Smooth muscle cell (in vitro differentiated cells): ENCODE measurements at regions not wholly inside any gene's neighbourhood (a gene's known extent, or its start where the extent isn't known, plus 50 kb on each side); places are given as distances from the start of the nearest gene placed in this dataset.

ENCODE experiments used
- DNase-seq: peaks from one replicate; lab custom pipeline; 2025; ENCODE audit not compliant: unreplicated experiment; lab: John Stamatoyannopoulos, UW
- H2AFZ ChIP-seq: fragments of 200-600 bp; sonication (generic); 2 replicates; pipeline ENCODE4 v1.6.0; 2016; ENCODE audit warnings: antibody characterized with exemption, low read depth, mild to moderate bottlenecking
- H3F3A ChIP-seq: fragments of 200-600 bp; sonication (generic); 2 replicates; pipeline ENCODE4 v1.6.0; 2017; ENCODE audit warnings: antibody characterized with exemption, low read depth
- H3K27ac ChIP-seq: fragments of 200-600 bp; sonication (generic); 2 replicates; pipeline ENCODE4 v1.5.1; 2016; ENCODE audit warnings: low read depth, mild to moderate bottlenecking
- H3K27me3 ChIP-seq: fragments of 200-600 bp; sonication (generic); 2 replicates; pipeline ENCODE4 v1.6.1; 2016; ENCODE audit warnings: low read depth, mild to moderate bottlenecking
- H3K36me3 ChIP-seq: fragments of 200-600 bp; sonication (generic); 2 replicates; pipeline ENCODE4 v1.5.1; 2016; ENCODE audit warnings: low read depth
- H3K4me1 ChIP-seq: fragments of 200-600 bp; sonication (generic); 2 replicates; pipeline ENCODE4 v1.5.1; 2016; ENCODE audit warnings: low read depth
- H3K4me2 ChIP-seq: fragments of 200-600 bp; sonication (generic); 2 replicates; pipeline ENCODE4 v1.6.0; 2016; ENCODE audit warnings: mild to moderate bottlenecking
- H3K4me3 ChIP-seq: fragments of 200-600 bp; sonication (generic); 2 replicates; pipeline ENCODE4 v1.5.1; 2016; ENCODE audit warnings: mild to moderate bottlenecking
- H3K79me2 ChIP-seq: fragments of 200-600 bp; sonication (generic); 2 replicates; pipeline ENCODE4 v1.6.0; 2016; ENCODE audit warnings: low read depth, mild to moderate bottlenecking
- H3K9ac ChIP-seq: fragments of 200-600 bp; sonication (generic); 2 replicates; pipeline ENCODE4 v1.6.0; 2016; ENCODE audit warnings: low read depth
- H3K9me3 ChIP-seq: fragments of 200-600 bp; sonication (generic); replicated peaks from 2 replicates; pipeline ENCODE4 v1.5.1; 2016; ENCODE audit warnings: low read depth
- H4K20me1 ChIP-seq: fragments of 200-600 bp; sonication (generic); 2 replicates; pipeline ENCODE4 v1.6.0; 2016; ENCODE audit warnings: low read depth
- WGBS: methylation state at CpG from one replicate; pipeline ENCODE4 v1.1.7; 2016; ENCODE audit warnings: low lambda C conversion rate; 5-methylcytosine and 5-hydroxymethylcytosine counted together
- TF ChIP-seq, protein P1 (sequence below): fragments of 200-600 bp; sonication (generic); IDR thresholded peaks from 2 replicates; pipeline ENCODE4 v1.5.1; 2017; ENCODE audit warnings: borderline replicate concordance, mild to moderate bottlenecking, antibody characterized with exemption; ENCODE audit not compliant: insufficient read depth, poor library complexity, severe bottlenecking

DNA sequence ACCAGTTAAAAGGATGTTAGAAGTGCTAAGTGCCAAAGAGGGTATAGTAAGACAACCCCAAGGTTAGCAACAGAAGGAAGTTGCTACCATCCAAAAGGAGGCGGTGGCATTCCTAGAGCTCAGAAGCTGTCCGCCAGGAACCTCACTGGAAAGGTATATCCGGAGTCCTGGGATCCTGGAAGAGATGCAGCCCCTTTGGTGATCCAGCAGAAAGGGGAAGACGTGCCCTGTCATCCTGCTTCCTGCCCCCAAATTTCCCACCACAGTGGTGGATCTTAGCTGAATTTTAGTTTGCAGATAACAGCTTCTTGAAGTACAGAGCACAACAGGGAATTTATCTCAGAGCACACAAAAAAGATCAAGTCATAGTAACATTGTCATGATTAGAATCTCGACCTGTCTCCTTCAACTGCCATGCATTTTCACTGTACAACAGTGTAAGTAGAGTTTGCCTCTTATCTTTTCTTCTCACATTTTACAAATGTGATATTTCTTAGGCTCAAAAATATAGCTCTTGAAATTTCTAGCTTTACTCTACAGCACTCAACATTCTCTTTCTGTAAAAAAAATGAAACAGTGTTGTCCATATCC, 526.3 kb downstream of the SOX5 start:
- 86% methylated on average over 5 of the region's 5 CpGs for WGBS
- TF ChIP-seq, protein P1, sequence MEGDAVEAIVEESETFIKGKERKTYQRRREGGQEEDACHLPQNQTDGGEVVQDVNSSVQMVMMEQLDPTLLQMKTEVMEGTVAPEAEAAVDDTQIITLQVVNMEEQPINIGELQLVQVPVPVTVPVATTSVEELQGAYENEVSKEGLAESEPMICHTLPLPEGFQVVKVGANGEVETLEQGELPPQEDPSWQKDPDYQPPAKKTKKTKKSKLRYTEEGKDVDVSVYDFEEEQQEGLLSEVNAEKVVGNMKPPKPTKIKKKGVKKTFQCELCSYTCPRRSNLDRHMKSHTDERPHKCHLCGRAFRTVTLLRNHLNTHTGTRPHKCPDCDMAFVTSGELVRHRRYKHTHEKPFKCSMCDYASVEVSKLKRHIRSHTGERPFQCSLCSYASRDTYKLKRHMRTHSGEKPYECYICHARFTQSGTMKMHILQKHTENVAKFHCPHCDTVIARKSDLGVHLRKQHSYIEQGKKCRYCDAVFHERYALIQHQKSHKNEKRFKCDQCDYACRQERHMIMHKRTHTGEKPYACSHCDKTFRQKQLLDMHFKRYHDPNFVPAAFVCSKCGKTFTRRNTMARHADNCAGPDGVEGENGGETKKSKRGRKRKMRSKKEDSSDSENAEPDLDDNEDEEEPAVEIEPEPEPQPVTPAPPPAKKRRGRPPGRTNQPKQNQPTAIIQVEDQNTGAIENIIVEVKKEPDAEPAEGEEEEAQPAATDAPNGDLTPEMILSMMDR, result no peak
- no peaks in the 10 kb centered on the region for H3K79me2 ChIP-seq
- no peaks in the 10 kb centered on the region for H4K20me1 ChIP-seq
- H2AFZ ChIP-seq, result no peak overlapping the region
- H3K4me2 ChIP-seq, result no peak overlapping the region
- no peaks in the 10 kb centered on the region for H3K27me3 ChIP-seq
- no peak overlapping the region for H3K27ac ChIP-seq
- no peak overlapping the region for H3K9ac ChIP-seq
- H3K4me3 ChIP-seq, result no peak overlapping the region
- no peak for DNase-seq
- no peaks in the 10 kb centered on the region for H3K9me3 ChIP-seq
- H3K4me1 ChIP-seq, result no peaks in the 10 kb centered on the region
- H3K36me3 ChIP-seq, result no peaks in the 10 kb centered on the region
- H3F3A ChIP-seq, result no peaks in the 10 kb centered on the region

DNA sequence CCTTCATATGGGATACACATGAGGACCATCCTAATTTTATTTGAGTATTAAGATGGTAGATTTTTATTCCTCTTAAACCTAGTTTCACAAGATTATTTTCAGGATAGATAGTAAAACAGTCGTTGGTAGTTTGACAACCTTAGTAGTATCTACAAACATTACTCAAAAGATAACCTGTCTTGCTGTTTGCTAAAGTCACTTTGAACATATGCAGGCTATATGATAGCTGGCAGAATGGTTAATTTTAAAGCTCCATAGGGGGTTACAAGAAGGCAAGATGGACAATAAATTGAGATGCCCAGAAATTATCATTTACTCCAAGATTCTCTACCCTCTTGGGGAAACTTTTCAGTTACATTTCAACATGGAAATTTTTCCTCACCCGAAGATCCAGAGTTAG, 525.7 kb downstream of the SOX5 start:
- no peaks in the 10 kb centered on the region for H3K79me2 ChIP-seq
- WGBS, result 81% methylated on average over 2 of the region's 2 CpGs

DNA sequence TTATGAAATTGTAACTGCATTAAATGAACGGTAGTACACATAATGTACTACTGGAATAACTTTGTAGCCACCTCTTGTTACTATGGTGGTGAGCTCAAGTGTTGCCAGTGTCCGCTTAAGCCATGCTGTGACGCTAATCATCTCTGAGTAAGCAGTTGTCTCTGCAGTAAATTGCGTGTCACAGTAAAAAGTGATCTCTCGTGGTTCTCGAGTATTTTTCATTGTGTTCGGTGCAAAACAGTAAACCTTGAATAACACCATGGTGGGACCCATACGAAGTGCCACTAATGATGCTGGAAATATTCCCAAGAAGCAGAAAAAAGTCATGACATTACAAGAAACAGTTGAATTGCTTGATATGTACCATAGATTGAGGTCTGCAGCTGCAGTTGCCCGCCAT, 524.8 kb downstream of the SOX5 start:
- no peaks in the 10 kb centered on the region for H3F3A ChIP-seq
- no peak overlapping the region for H2AFZ ChIP-seq
- TF ChIP-seq, protein P1, result no peak
- no peak overlapping the region for H3K4me2 ChIP-seq
- H3K36me3 ChIP-seq, result no peaks in the 10 kb centered on the region
- H3K4me3 ChIP-seq, result no peak overlapping the region
- WGBS, result 90% methylated on average over 9 of the region's 9 CpGs
- no peaks in the 10 kb centered on the region for H3K27me3 ChIP-seq
- DNase-seq, result no peak
- no peaks in the 10 kb centered on the region for H3K4me1 ChIP-seq
- no peaks in the 10 kb centered on the region for H4K20me1 ChIP-seq
- no peaks in the 10 kb centered on the region for H3K79me2 ChIP-seq
- no peak overlapping the region for H3K27ac ChIP-seq
- H3K9me3 ChIP-seq, result no peaks in the 10 kb centered on the region
- no peak overlapping the region for H3K9ac ChIP-seq

More for the DNA sequence above, 525.7 kb downstream of the SOX5 start:
- Histone ChIP-seq H3K4me3 (no peak overlapping the region), H3K4me1 (no peaks in the 10 kb centered on the region), H3K9ac (no peak overlapping the region), H3K27me3 (no peaks in the 10 kb centered on the region), H3K36me3 (no peaks in the 10 kb centered on the region), H2AFZ (no peak overlapping the region), H3K27ac (no peak overlapping the region), H4K20me1 (no peaks in the 10 kb centered on the region), H3F3A (no peaks in the 10 kb centered on the region), H3K9me3 (no peaks in the 10 kb centered on the region), H3K4me2 (no peak overlapping the region)
- TF ChIP-seq, protein P1, result no peak
- DNase-seq, result no peak

DNA sequence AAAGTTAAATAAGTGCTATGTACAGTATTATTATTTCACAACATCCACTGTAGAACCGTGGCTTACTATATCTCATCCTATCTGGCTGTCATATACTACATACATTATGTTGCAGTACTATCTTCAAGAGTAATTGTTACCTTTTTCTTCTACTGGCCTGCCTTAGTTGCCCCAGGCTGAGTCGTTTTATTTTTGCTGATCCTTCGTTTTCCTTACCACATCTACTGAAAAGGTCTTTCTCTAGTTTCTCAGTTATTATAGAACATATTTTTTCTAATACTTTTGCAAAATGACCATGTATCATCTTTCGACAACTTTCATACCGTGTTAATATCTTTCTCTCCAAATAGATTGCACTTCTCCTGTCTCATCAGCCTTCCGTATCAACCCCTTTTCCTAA, 523.1 kb downstream of the SOX5 start:
- no peak overlapping the region for H3K27ac ChIP-seq
- no peaks in the 10 kb centered on the region for H3K27me3 ChIP-seq
- no peaks in the 10 kb centered on the region for H3K79me2 ChIP-seq
- H3K9ac ChIP-seq, result no peak overlapping the region
- no peak overlapping the region for H2AFZ ChIP-seq
- no peaks in the 10 kb centered on the region for H3F3A ChIP-seq
- no peaks in the 10 kb centered on the region for H3K9me3 ChIP-seq
- no peaks in the 10 kb centered on the region for H4K20me1 ChIP-seq
- H3K4me2 ChIP-seq, result no peak overlapping the region
- no peak for DNase-seq
- TF ChIP-seq, protein P1, result no peak
- H3K4me3 ChIP-seq, result no peak overlapping the region
- WGBS, result 73% methylated on average over 6 of the region's 6 CpGs
- H3K4me1 ChIP-seq, result no peaks in the 10 kb centered on the region
- no peaks in the 10 kb centered on the region for H3K36me3 ChIP-seq
